ENCODE measurements at regions not wholly inside any gene's neighbourhood (a gene's known extent, or its start where the extent isn't known, plus 50 kb on each side); places are given as distances from the start of the nearest gene placed in this dataset.
"Not testable (repeated sequence)": the region's sequence is repeated elsewhere in the genome, so short reads cannot be mapped to it uniquely, and the experiment has no call there.

DNA sequence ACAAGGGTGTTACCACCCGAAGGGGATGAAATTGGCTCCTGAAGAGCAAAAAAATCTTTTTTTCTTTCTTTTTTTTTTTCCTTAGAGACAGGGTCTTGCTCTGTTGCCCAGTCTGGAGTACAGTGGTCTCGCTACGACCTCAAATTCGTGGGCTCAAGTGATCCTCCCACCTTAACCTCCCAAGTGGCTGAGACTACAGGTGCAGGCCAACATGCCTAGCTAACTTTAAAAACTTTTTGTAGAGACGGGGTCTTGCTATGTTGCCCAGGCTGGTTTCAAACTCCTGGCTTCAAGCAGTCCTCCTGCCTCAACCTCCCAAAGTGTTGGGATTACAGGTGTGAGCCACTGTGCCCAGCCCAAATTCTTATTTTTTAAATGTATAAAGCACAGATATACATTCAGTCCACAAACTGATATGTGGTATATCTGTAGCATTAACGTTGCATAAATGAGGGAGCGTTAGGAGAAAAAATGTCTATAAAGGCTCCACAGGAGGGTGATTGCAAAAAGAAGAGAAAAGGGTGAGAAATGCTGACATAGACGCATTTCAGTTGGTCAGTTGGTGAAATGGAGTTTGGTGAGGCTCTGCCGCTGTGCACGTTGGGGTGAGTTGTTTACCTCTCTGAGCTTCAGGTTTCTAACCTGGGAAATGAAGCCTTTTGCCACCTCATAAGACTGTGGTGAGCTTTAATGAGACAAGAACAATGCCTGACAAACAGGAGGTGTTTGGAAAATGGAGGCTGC is 100.7 kb upstream of the PODXL start:
- DNase-seq = no peak

DNA sequence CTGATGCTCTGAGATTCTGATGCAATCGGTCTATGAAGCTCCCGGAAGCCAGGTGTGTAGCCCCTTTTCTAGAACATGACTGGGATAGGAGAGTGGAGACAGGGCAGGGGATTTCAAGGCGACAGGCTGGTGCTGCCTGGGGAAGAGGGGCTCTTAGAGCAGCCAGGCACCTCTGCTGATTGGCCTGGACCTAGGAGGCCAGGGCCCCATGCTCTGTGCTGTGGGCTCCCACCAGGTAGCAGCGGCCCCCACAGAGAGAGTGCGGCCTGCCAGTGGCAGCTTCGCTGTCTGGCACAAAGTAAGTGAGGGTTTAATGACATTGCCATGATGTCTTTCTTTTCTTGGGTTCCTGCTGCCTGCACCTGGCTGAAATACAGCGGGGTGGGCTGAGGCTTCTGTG is 99.4 kb upstream of the PODXL start:
- no peak for DNase-seq

DNA sequence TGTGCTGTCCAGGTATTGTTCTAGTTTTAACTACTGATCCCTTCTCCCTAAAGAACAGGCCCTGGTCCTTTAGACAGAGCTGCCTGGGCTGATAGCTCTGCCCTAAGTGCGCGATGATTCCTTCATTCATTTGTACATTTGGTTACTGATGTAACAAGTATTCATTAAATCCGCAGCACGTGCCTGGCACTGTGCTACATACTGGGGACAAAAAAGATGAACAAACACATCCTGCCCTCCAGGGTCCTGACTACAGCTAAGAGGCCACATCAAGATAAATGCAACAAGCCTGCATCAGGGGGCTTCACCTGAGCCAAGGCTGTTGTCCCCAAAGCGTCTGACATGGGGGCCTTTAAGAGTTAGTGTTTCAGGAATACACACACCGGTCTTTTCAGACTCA is 99.0 kb upstream of the PODXL start:
- no peak for DNase-seq

DNA sequence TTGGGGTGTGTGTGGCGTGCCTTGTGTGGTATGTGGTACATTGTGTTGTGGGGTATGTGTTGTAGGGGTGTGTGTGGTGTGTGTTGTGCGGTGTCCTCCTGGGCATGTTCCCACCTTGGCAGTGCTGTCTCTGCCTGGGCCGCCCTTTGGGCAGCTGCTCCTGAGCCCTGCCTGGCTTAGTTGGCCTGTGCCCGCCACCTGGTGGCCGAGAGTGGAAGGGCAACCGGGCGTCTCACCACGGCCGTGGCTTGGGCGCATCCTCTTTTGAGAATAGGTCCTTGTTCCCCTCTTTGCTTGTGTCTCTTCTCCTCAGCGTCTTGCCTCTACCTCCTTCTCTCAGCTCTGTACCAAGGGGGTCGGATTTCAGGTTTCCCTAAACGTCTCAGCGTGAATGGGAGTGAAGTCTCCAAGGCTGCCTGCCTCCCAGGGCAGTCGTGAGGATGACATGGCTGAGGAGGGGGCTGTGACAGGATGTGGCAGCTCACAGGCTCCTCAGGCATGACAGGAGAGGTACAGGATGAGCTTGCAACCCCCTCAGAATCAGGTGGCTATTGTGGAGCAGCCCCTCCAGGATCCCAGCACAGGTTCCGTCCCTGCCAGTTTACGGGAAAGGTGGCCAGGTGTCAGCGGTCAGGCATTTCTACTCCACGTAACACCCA is 98.4 kb upstream of the PODXL start:
- DNase-seq = peak; percentile 79

DNA sequence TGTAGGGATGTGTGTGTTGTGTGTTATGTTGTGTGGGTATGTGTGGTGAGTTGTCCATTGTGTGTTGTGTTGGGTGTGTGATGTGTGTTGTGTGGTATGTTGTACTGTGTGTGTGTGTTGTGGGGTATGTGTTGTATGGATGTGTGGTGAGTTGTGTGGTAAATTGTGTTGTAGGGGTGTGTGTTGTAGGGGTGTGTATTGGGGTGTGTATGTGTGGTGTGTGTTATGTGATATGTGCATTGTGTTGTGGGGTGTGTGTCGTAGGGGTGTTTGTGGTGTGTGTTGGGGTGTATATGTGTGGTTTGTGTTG is 97.8 kb upstream of the PODXL start:
- DNase-seq = no peak

DNA sequence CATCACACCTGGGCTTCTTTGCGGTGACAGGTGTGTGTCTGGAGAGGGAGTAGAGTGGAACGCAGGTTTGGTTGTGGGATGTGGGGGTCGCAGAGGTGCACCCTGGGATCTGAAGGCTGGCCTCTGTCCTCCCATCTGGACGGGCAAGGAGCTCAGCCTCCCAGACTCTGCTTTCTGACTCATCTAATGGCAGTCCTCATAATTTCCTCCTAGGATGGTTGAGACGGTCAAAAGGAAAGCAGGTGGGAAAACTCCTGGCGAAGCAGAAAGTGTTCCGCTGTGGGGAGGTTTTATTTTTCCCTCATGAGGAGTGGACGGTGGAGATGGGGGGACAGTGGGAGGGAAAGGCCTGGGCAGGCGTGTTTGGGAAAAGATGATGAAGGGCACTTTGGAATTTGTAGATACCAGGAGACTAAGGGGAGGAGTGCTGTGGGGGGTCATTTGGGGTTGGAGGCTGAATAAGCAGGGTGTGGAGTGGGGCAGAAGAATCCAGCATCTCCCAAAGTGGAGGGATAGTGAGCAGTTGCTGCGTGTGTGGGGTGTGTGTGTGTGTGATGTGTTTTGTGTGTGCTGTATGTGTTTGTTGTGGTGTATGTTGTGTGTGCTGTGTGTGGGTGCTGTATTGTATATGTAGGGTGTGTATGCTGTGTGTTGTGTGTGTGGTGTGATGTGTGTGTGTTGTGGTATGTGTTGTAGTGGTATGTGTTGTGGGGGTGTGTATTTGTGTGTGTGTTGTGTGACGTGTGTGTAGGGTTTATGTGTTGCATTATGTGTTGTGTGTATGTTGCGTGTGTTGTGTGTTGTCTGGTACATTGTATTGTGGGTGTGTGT is 97.2 kb upstream of the PODXL start:
- DNase-seq = no peak

DNA sequence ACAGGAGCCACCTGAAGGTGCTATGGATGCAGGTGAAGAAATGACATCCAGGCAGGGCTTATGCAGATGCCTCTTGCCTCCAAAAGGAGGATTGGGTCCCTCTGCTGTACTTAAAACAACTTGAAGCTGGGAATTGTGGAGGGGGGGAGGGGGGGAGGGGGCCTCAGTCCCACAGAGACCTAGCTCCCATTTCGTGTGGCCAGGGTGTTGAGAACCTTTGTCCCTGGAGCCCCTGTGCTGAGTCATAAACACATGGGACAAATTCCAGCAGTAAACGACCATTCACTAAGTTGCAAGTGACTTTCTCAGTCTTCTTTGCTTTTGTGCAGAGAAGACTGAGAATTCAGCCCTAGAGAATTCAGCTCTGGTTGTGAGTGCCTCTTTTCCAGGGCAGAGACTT is 96.5 kb upstream of the PODXL start:
- no peak for DNase-seq

DNA sequence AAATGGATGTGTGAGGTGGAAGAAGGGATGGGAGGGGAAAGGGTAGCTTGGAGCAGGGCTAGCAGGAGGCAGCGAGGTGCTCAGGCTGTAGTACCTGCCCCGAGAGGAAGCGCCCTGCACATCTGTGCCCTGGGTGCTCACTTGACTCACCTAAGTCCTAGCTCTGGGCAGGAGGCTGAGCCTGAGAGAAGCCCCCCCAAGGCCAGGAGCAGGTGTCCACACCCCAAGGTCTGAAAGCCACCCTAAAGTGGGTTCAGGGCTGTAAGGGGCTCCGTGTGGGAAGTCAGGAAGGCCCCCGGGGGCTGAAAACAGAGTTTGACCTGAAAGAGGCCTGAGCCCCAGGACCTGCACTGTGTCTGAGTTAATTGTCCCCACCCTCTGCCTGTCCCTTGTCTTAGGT is 95.8 kb upstream of the PODXL start:
- no peak for DNase-seq

DNA sequence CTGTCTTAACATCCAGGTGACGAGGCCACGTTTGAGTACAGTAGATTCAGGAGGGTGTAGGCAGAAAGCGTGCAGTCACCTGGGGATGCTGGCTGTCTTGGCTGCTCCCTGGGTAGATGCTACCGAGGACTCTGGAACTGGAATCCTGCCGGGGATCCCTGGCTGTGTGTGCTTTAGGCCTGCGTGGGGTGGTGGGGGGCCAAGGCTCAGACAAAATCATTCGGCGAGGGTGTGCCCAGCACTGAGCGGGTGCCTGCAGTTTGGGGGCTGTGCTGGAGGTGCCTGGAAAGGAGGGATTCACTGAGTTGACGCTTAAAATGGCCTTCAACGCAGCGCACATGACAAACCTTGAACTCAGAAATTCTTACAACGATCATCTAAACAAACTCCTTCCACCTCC is 93.5 kb upstream of the PODXL start:
- no peak for DNase-seq

DNA sequence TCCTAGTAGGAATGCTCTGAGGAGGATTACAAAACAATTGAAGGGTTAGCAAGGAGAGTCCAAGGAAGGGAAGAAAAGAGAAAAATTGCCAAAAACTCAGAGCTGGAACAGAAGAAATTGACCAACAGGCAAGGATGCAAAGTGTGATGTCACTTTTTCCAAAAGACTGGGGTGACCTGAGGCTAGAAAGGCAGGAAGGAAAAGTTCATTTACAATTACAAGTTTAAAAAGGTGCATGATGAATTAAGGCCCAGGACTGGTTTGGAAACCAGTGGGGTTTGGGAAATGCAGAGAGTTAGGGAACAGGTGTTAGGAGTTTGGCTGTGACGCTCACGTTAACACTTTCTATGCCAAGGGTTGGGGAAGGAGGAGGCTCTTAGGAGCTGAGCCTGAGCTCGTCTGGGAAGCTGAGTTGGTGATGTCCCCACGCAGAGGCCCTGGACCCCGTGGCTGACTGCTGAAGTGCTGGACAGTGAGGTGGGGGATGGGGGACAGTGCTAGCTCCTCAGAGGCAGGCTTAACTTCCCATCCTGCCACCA is 92.6 kb upstream of the PODXL start:
- no peak for DNase-seq

DNA sequence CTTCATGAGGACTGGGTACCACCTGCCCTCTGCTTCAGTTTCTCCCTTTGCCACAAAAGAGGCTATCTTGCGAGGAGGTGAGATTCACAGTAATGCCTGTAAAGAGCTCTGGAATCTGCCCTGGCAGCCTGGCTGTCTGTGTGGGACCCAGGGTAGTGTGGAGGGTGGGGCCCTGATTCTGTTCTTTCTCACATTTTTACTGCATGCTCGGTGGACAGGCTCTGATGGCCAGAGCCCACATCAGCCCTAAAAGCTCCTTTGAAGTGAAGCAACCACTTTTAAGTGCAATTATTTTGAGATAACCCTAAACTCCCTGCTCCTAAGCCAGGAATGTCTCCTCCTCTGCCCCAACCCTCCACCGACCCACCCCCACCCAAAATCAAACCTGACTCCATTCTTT is 92.1 kb upstream of the PODXL start:
- no peak for DNase-seq

DNA sequence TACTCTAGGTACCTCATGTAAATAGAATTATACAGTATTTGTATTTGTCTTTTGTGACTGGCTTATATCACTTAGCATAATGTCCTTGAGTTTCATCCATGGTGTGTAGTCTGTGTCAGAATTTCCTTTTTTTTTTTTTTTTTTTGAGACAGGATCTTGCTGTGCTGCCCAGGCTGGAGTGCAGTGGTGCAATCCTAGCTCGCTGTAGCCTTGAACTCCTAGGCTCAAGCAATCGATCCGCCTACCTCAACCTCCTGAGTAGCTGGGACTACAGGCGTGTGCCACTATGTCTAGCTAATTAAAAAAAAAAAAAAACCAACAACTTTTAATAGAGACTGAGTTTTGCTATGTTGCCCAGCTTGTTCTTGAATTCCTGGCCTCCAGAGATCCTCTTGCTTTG is 89.8 kb upstream of the PODXL start:
- DNase-seq = no peak

DNA sequence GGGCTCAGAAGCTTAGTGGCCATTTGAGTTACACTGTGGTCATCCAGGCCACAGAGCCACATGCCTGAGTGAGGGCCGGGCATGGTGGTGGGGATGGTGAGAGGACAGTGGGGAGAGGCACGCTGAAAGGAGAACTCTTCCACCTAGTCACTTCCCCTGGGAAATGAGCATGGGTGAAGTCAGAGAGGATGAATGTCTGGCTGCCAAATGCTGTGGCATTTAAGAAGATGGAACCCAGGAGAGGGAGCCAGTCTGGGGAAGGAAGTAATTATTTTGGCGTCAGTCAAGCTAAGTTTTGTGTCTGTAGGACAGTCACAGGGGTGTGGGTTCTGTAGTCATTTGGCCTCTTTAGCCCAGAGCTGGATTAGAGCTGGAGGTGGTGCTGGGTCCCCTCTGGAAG is 86.0 kb upstream of the PODXL start:
- DNase-seq = no peak

DNA sequence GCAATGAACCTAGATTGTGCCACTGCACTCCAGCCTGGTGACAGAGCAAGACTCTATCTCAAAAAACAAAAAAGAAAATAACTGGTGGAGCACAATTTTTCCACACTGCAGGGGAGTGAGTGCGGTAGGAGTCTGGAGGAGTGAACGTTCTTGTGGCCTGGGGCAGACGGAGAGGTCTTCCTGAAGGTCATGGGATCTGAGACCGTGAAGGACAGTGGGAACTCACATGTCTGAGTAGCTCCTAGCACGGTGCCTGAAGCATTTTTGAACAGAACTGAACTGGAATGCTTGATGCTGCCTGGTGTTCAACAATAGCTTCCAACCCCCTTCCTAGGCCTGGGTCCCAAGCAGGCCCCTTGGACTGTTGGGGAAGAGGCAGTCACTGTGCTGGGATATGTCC is 84.3 kb upstream of the PODXL start:
- no peak for DNase-seq

DNA sequence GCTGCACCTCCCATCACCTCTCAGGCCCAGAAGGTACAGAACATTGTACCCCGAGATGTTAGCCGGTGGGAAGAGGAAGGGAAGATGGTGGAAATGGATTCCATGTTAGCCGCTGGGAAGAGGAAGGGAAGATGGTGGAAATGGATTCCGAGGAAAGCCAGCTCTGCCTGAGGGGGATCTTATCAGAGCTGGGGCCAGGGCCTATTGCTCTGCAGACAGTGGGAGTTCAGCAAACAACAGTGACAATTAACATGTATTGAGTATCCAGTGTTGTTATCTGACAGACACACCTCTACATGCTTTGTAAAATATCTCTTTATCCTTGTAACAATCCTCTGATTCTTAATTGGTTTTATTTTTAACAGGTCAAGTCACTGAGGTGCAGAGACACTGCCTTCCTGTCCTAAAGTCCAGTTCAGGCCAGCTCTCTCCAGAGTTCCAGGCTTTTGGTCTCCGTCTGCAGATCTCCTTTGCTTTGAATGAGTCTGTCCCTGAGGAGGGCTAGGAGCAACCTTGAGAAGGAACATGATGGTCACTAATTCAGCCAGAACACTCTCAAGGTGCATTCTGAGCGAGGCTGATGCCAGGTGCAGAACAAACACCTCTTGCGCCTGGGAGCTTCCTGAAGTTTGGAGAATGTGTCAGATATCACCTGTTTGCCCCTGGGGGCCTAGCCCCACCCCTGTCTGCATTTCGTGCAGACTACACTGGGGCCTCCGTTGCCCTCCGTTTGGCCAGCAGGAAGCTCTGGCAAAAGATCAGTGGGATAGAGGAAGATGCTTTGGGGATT is 82.4 kb upstream of the PODXL start:
- DNase-seq = no peak

DNA sequence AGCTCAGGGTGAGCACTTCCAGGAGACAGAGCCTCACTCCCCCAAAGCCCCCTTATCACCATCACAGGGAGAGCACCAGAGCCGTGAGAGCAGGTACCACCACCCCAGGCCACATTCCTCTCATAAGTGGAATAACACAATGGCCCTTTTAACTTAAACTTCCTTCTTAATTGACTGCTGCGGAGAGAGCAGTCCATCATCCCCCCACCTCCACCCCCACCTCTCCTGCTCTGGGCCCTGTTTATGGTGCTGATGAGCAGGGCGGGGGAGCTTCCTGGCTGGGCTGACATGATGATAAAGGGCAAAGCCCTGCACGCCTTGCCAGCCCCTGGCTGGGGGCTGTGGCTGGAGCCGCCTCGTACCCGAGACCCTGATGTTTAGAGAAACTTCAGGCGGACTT is 81.4 kb upstream of the PODXL start:
- no peak for DNase-seq

DNA sequence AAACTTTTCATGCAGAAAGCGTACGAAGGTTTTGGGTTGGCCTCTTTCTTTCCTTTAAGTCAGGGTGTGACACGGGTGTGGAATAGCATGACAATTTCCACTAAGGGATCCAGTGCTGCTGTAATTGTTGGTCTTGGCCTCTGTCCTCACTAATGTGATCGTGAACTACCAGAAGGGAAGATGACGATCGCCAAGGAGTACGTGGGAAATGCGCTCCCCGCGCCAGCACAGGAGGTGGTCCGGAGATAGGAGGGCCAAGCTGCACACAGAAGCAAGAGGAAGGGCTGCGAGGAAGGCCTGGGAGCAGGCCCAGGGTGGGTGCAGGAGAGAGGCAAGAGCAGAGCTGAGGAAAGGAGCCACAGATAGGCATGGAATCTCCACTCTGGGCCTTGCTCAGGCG is 79.7 kb upstream of the PODXL start:
- no peak for DNase-seq

DNA sequence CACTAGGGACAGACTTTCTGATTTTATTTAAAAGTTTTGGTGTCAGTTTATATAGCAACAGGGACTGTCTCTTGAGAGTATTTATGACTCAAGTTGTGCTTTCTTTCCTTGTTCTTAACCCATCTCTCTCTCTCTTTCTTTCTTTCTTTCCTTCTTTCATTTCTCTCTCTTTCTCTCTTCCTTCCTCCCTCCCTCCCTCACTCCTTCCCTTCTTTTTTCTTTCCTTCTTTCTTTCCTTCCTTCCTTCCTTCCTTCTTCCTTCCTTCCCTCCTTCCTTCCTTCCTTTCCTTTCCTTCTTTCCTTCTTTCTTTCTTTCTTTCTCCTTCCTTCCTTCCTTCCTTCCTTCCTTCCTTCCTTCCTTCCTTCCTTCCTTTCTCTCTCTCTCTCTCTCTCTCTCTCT is 77.8 kb upstream of the PODXL start:
- DNase-seq = not testable (repeated sequence)

DNA sequence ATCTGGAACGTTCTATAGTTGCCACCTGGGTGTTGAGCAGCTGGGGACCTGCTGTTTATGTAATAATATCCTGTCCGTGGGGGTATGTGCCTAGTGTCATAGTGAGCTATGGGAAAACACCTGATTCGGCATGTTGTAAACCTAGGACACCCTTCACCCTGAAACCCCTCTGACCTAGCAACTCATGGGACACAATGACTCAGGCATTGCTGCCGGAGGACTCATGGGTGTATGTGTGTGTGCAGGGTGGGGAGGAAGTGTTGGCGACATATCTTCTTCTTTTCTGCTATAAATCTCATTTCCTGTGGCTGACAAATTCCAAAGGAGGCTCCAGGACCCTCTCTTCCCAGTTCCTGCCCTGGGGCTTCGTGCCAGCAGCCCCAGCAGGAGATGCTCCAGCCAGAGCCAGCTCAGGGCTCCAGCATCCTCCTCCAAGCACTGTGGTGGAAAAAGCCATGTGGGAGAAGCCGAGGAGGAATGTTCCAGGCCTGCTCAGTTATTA is 77.0 kb upstream of the PODXL start:
- no peak for DNase-seq

DNA sequence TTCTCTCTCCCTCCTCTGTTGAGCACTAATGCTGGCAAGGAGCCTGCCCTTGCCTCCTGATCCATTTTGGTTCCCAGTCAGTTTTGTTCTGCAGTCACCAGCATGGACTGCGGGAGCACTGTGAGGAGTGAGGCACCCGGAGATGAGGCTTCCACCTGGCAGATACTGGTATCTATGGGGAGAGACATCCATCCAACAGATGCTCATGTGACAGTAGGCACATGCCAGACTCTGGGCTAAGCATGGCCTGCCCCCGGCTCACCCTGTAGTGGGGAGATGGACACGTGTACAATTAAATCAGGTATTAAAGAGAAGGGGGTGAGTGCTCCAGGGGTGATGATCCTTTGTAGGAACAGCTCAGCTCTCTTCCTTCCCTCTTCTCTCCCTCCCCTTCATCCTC is 74.0 kb upstream of the PODXL start:
- no peak for DNase-seq

DNA sequence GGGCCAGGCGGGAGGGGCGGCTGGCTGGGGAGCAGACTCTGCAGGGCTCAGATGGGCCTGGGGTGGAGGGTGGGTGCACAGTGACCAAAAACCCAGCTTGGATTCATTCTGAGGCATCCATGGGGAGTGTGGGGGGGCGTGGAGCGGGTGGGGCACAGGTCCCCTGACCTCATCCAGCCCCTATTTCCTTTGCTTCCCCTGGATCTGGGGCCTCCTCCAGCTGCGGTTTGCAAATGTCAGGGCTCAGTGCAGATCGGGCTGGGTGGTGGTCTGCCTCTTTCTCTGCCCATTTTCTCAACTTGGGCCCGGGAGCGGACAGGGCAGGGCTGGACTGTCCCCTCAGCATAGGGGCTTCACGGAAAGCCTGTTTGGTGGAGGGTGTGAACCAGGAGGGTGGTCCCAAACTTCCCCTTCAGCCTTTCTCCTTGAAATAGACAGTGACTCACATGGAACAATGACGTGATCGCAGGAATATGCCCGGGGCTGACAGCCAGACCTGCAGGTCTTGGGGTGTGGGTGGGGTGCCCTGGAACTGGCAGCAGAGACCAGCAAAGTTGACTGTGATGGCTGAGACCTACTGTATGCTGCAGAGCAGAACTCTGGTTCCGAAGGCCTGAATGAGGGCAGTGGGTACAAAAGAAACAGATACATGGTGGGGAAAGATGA is 72.9 kb upstream of the PODXL start:
- no peak for DNase-seq

DNA sequence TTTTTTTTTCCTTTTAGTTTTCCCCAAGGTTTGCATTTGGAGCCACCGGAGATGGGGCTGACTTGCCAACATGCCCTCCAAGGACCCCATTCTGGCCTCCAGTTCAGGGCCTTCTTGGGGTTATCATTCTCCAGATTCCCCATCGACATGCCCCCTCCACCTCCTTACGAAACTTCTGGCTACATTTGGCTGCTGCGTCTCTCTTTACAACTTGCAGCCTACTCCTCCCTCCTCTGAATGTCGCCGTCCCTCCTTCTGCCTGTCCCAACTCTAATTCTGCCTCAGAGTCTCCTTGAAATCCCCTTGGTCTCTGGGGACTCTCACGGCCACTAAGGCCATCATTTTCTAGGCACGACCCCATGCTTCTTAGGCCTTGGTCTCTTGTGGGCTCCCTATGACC is 72.2 kb upstream of the PODXL start:
- no peak for DNase-seq
